ENCODE measurements at regions not wholly inside any gene's neighbourhood (a gene's known extent, or its start where the extent isn't known, plus 50 kb on each side); places are given as distances from the start of the nearest gene placed in this dataset.

GRCh38 chr6:156556811-156557210, 220.4 kb upstream of the ARID1B start:
- no peak overlapping the region for H2AK5ac ChIP-seq (ENCODE audit: low read length, severe bottlenecking)
- no peaks in the 10 kb centered on the region for H3K79me1 ChIP-seq (replicated peaks; ENCODE audit: low read length, poor library complexity, severe bottlenecking)
- no peak overlapping the region for H3K4me3 ChIP-seq (ENCODE audit: insufficient read depth in 1 of 2, low read depth in 1 of 2, low read length in 2 of 2)
- H3K27ac ChIP-seq (ENCODE audit: low read length, poor library complexity, severe bottlenecking), result no peak overlapping the region
- H4K8ac ChIP-seq (ENCODE audit: low read length), result no peak overlapping the region
- H4K91ac ChIP-seq (ENCODE audit: low read length), result no peak overlapping the region
- no peak overlapping the region for H2BK12ac ChIP-seq (ENCODE audit: low read length in 2 of 2)
- no peak overlapping the region for H3K4me2 ChIP-seq (ENCODE audit: low read length, poor library complexity, severe bottlenecking)
- no peak overlapping the region for H2BK15ac ChIP-seq (ENCODE audit: low read depth, poor library complexity, severe bottlenecking)
- peaks cover 26% of the 10 kb centered on the region for H3K9me3 ChIP-seq (ENCODE audit: control insufficient read depth, low read length)
- H3K18ac ChIP-seq (ENCODE audit: low read depth in 1 of 2, low read length in 2 of 2), result no peak overlapping the region
- H3K9ac ChIP-seq (ENCODE audit: low read length), result no peak overlapping the region
- WGBS, result 90% methylated on average over 5 of the region's 5 CpGs
- no peak overlapping the region for H3K4ac ChIP-seq (ENCODE audit: low read depth in 1 of 2, low read length in 2 of 2)
- H3K23ac ChIP-seq (ENCODE audit: low read length in 2 of 2), result no peak overlapping the region
- H2BK5ac ChIP-seq (ENCODE audit: low read depth, low read length, poor library complexity, severe bottlenecking), result no peak overlapping the region
- DNase-seq, result no peak
- no peaks in the 10 kb centered on the region for H3K36me3 ChIP-seq (ENCODE audit: control insufficient read depth in 1 of 2, insufficient read depth in 2 of 2, low read depth in 1 of 2, low read length in 2 of 2)
- H2BK120ac ChIP-seq (ENCODE audit: low read depth, low read length), result no peak overlapping the region
- no peak overlapping the region for H2AFZ ChIP-seq (ENCODE audit: low read depth, low read length)
- H3K27me3 ChIP-seq (ENCODE audit: control insufficient read depth in 1 of 2, insufficient read depth in 1 of 2, low read length in 2 of 2), result peaks cover 0 to 7% of the 10 kb centered on the region in 2 experiments
- H3K4me1 ChIP-seq (ENCODE audit: control insufficient read depth, insufficient read depth, low read depth, low read length), result no peaks in the 10 kb centered on the region
- H3K14ac ChIP-seq (ENCODE audit: low read length in 2 of 2), result no peak overlapping the region

GRCh38 chr6:156555116-156555515, 222.1 kb upstream of the ARID1B start:
- WGBS, result 86% methylated on average over 1 of the region's 2 CpGs
- H2BK5ac ChIP-seq (ENCODE audit: low read depth, low read length, poor library complexity, severe bottlenecking), result no peak overlapping the region
- no peak for DNase-seq

GRCh38 chr6:156554160-156554559, 223.0 kb upstream of the ARID1B start:
- no peak overlapping the region for H4K8ac ChIP-seq (ENCODE audit: low read length)
- no peak for DNase-seq
- no peak overlapping the region for H3K27ac ChIP-seq (ENCODE audit: low read length, poor library complexity, severe bottlenecking)
- H2BK12ac ChIP-seq (ENCODE audit: low read length in 2 of 2), result no peak overlapping the region
- H3K4me3 ChIP-seq (ENCODE audit: insufficient read depth in 1 of 2, low read depth in 1 of 2, low read length in 2 of 2), result no peak overlapping the region
- H3K79me1 ChIP-seq (replicated peaks; ENCODE audit: low read length, poor library complexity, severe bottlenecking), result no peaks in the 10 kb centered on the region
- H3K9me3 ChIP-seq (ENCODE audit: control insufficient read depth, low read length), result peaks cover 2% of the 10 kb centered on the region
- WGBS, result 67% methylated on average over 5 of the region's 5 CpGs
- no peaks in the 10 kb centered on the region for H3K4me1 ChIP-seq (ENCODE audit: control insufficient read depth, insufficient read depth, low read depth, low read length)
- no peak overlapping the region for H3K18ac ChIP-seq (ENCODE audit: low read depth in 1 of 2, low read length in 2 of 2)
- H3K23ac ChIP-seq (ENCODE audit: low read length in 2 of 2), result no peak overlapping the region
- H3K14ac ChIP-seq (ENCODE audit: low read length in 2 of 2), result no peak overlapping the region
- no peak overlapping the region for H2BK5ac ChIP-seq (ENCODE audit: low read depth, low read length, poor library complexity, severe bottlenecking)
- peaks cover 5% of the 10 kb centered on the region in 2 experiments for H3K27me3 ChIP-seq (ENCODE audit: control insufficient read depth in 1 of 2, insufficient read depth in 1 of 2, low read length in 2 of 2)
- no peak overlapping the region for H2AK5ac ChIP-seq (ENCODE audit: low read length, severe bottlenecking)
- no peak overlapping the region for H3K9ac ChIP-seq (ENCODE audit: low read length)
- no peak overlapping the region for H2BK15ac ChIP-seq (ENCODE audit: low read depth, poor library complexity, severe bottlenecking)
- H2BK120ac ChIP-seq (ENCODE audit: low read depth, low read length), result no peak overlapping the region
- no peaks in the 10 kb centered on the region for H3K36me3 ChIP-seq (ENCODE audit: control insufficient read depth in 1 of 2, insufficient read depth in 2 of 2, low read depth in 1 of 2, low read length in 2 of 2)
- H3K4me2 ChIP-seq (ENCODE audit: low read length, poor library complexity, severe bottlenecking), result no peak overlapping the region
- no peak overlapping the region for H2AFZ ChIP-seq (ENCODE audit: low read depth, low read length)
- H4K91ac ChIP-seq (ENCODE audit: low read length), result no peak overlapping the region
- H3K4ac ChIP-seq (ENCODE audit: low read depth in 1 of 2, low read length in 2 of 2), result no peak overlapping the region

More at GRCh38 chr6:156555116-156555515, 222.1 kb upstream of the ARID1B start:
- Histone ChIP-seq H3K27me3 (ENCODE audit: control insufficient read depth in 1 of 2, insufficient read depth in 1 of 2, low read length in 2 of 2) (peaks cover 5% of the 10 kb centered on the region in 2 experiments), H2AFZ (ENCODE audit: low read depth, low read length) (no peak overlapping the region), H3K9me3 (ENCODE audit: control insufficient read depth, low read length) (peaks cover 12% of the 10 kb centered on the region), H3K14ac (ENCODE audit: low read length in 2 of 2) (no peak overlapping the region), H3K4me1 (ENCODE audit: control insufficient read depth, insufficient read depth, low read depth, low read length) (no peaks in the 10 kb centered on the region), H3K27ac (ENCODE audit: low read length, poor library complexity, severe bottlenecking) (no peak overlapping the region), H3K18ac (ENCODE audit: low read depth in 1 of 2, low read length in 2 of 2) (no peak overlapping the region), H2BK12ac (ENCODE audit: low read length in 2 of 2) (no peak overlapping the region), H2AK5ac (ENCODE audit: low read length, severe bottlenecking) (no peak overlapping the region), H3K79me1 (replicated peaks; ENCODE audit: low read length, poor library complexity, severe bottlenecking) (no peaks in the 10 kb centered on the region), H3K4me2 (ENCODE audit: low read length, poor library complexity, severe bottlenecking) (no peak overlapping the region), H2BK120ac (ENCODE audit: low read depth, low read length) (no peak overlapping the region), H3K36me3 (ENCODE audit: control insufficient read depth in 1 of 2, insufficient read depth in 2 of 2, low read depth in 1 of 2, low read length in 2 of 2) (no peaks in the 10 kb centered on the region), H4K8ac (ENCODE audit: low read length) (no peak overlapping the region), H3K4me3 (ENCODE audit: insufficient read depth in 1 of 2, low read depth in 1 of 2, low read length in 2 of 2) (no peak overlapping the region), H2BK15ac (ENCODE audit: low read depth, poor library complexity, severe bottlenecking) (no peak overlapping the region), H3K9ac (ENCODE audit: low read length) (no peak overlapping the region), H3K4ac (ENCODE audit: low read depth in 1 of 2, low read length in 2 of 2) (no peak overlapping the region), H4K91ac (ENCODE audit: low read length) (no peak overlapping the region), H3K23ac (ENCODE audit: low read length in 2 of 2) (no peak overlapping the region)

- Histone ChIP-seq H3K9me3 (ENCODE audit: control insufficient read depth, low read length) (no peaks in the 10 kb centered on the region), H3K27ac (ENCODE audit: low read length, poor library complexity, severe bottlenecking) (no peak overlapping the region), H2BK15ac (ENCODE audit: low read depth, poor library complexity, severe bottlenecking) (no peak overlapping the region), H3K4me3 (ENCODE audit: insufficient read depth in 1 of 2, low read depth in 1 of 2, low read length in 2 of 2) (no peak overlapping the region), H2BK120ac (ENCODE audit: low read depth, low read length) (no peak overlapping the region), H3K14ac (ENCODE audit: low read length in 2 of 2) (no peak overlapping the region), H3K4me1 (ENCODE audit: control insufficient read depth, insufficient read depth, low read depth, low read length) (no peaks in the 10 kb centered on the region), H4K8ac (ENCODE audit: low read length) (no peak overlapping the region), H3K4ac (ENCODE audit: low read depth in 1 of 2, low read length in 2 of 2) (no peak overlapping the region), H3K9ac (ENCODE audit: low read length) (no peak overlapping the region), H2BK12ac (ENCODE audit: low read length in 2 of 2) (no peak overlapping the region), H3K23ac (ENCODE audit: low read length in 2 of 2) (no peak overlapping the region), H3K27me3 (ENCODE audit: control insufficient read depth in 1 of 2, insufficient read depth in 1 of 2, low read length in 2 of 2) (peaks cover 5% of the 10 kb centered on the region in 2 experiments), H3K4me2 (ENCODE audit: low read length, poor library complexity, severe bottlenecking) (no peak overlapping the region), H3K79me1 (replicated peaks; ENCODE audit: low read length, poor library complexity, severe bottlenecking) (no peaks in the 10 kb centered on the region), H4K91ac (ENCODE audit: low read length) (no peak overlapping the region), H2BK5ac (ENCODE audit: low read depth, low read length, poor library complexity, severe bottlenecking) (no peak overlapping the region), H3K18ac (ENCODE audit: low read depth in 1 of 2, low read length in 2 of 2) (no peak overlapping the region), H2AK5ac (ENCODE audit: low read length, severe bottlenecking) (no peak overlapping the region), H2AFZ (ENCODE audit: low read depth, low read length) (no peak overlapping the region), H3K36me3 (ENCODE audit: control insufficient read depth in 1 of 2, insufficient read depth in 2 of 2, low read depth in 1 of 2, low read length in 2 of 2) (no peaks in the 10 kb centered on the region)
- WGBS, result 90% methylated on average over 8 of the region's 9 CpGs
- DNase-seq, result no peak
These were observed 224.3 kb upstream of the ARID1B start for GRCh38 chr6:156552849-156553248.
